Common myeloid progenitor, CD34-positive (primary cell): ENCODE measurements at regions not wholly inside any gene's neighbourhood (a gene's known extent, or its start where the extent isn't known, plus 50 kb on each side); places are given as distances from the start of the nearest gene placed in this dataset.
"Not testable (repeated sequence)": the region's sequence is repeated elsewhere in the genome, so short reads cannot be mapped to it uniquely, and the experiment has no call there.

ENCODE experiments used
- CTCF ChIA-PET: fragments of 350-600 bp; sonication (Branson Sonifier 250); formaldehyde crosslinking; loops from one replicate; lab custom pipeline; 2021; ENCODE audit warnings: antibody characterized with exemption; lab: Charles Lee
- POLR2A ChIA-PET: fragments of 350-600 bp; sonication (Branson Sonifier 250); formaldehyde crosslinking; loops from one replicate; lab custom pipeline; 2021; ENCODE audit warnings: antibody characterized with exemption; lab: Charles Lee
- DNase-seq, 3 donors: peaks; one replicate each; pipeline versions ENCODE4 v3.0.0 to v3.0.0-alpha.2; 2013
- H3K27ac ChIP-seq, 2 experiments: 1 replicate in 1 of 2; 2 replicates in 1 of 2; pipeline ENCODE4 v1.7.0; 2013; ENCODE audit warnings: inconsistent platforms in 2 of 2, low read length in 2 of 2, mild to moderate bottlenecking in 2 of 2, low read depth in 1 of 2, moderate library complexity in 1 of 2; ENCODE audit not compliant: severe bottlenecking in 2 of 2, insufficient read depth in 1 of 2, poor library complexity in 1 of 2
- H3K27me3 ChIP-seq, 5 experiments: replicated peaks in 2 of 5; 1 replicate in 3 of 5; 2 replicates in 2 of 5; pipeline versions ENCODE4 v1.6.1 to v1.7.0; 2013; ENCODE audit warnings: low read length in 4 of 5, mild to moderate bottlenecking in 2 of 5, moderate library complexity in 2 of 5, inconsistent platforms in 1 of 5; ENCODE audit not compliant: insufficient read depth in 5 of 5, control insufficient read depth in 4 of 5
- H3K36me3 ChIP-seq, 4 experiments: 1 replicate in 2 of 4; 2 replicates in 2 of 4; pipeline versions ENCODE4 v1.6.1 to v1.7.0; 2013; ENCODE audit warnings: low read length in 3 of 4, control low read depth in 1 of 4, mild to moderate bottlenecking in 1 of 4; ENCODE audit not compliant: control insufficient read depth in 4 of 4, insufficient read depth in 4 of 4
- H3K4me1 ChIP-seq, 4 experiments: 1 replicate in 3 of 4; 2 replicates in 1 of 4; pipeline versions ENCODE4 v1.6.1 to v1.7.1; 2013; ENCODE audit warnings: low read length in 3 of 4, mild to moderate bottlenecking in 3 of 4, control low read depth in 1 of 4, inconsistent platforms in 1 of 4, moderate library complexity in 1 of 4; ENCODE audit not compliant: control insufficient read depth in 4 of 4, insufficient read depth in 4 of 4; ENCODE audit errors: control extremely low read depth in 1 of 4
- H3K4me3 ChIP-seq, 7 experiments: 1 replicate in 4 of 7; 2 replicates in 3 of 7; pipeline versions ENCODE4 v1.5.1 to v1.7.0; 2013; ENCODE audit warnings: mild to moderate bottlenecking in 7 of 7, low read length in 6 of 7, moderate library complexity in 6 of 7, inconsistent platforms in 2 of 7, low read depth in 2 of 7, control low read depth in 1 of 7; ENCODE audit not compliant: insufficient read depth in 4 of 7, control insufficient read depth in 1 of 7; ENCODE audit errors: extremely low read depth in 1 of 7
- H3K9me3 ChIP-seq, 5 experiments: 1 replicate in 4 of 5; 2 replicates in 1 of 5; pipeline versions ENCODE4 v1.6.1 to v1.7.1; 2013; ENCODE audit warnings: low read length in 4 of 5, mild to moderate bottlenecking in 2 of 5, inconsistent platforms in 1 of 5, low read depth in 1 of 5, moderate library complexity in 1 of 5; ENCODE audit not compliant: control insufficient read depth in 4 of 5, insufficient read depth in 2 of 5; ENCODE audit errors: control extremely low read depth in 1 of 5
- WGBS: methylation state at CpG from one replicate; pipeline ENCODE4 v1.1.5; 2013; ENCODE audit not compliant: insufficient coverage; 5-methylcytosine and 5-hydroxymethylcytosine counted together

GRCh38 chr1:25009671-25010262, 79.7 kb upstream of the RUNX3 start:
- H3K4me1 ChIP-seq = peaks cover 0 to 65% (median 15%) of the 10 kb centered on the region in 4 experiments
- CTCF ChIA-PET = interaction anchor here (0.6 to 2.4 kb wide), 4 partner anchors 23 to 1274 kb away, joined by 3 to 10 read pairs (median 4); no protein-coding TSS in a partner anchor
- no peaks in the 10 kb centered on the region for H3K27me3 ChIP-seq
- H3K9me3 ChIP-seq = no peaks in the 10 kb centered on the region
- H3K36me3 ChIP-seq = no peaks in the 10 kb centered on the region
- DNase-seq = no peak
- no peak overlapping the region for H3K4me3 ChIP-seq
- WGBS = 100% methylated on average over 3 of the region's 3 CpGs
- POLR2A ChIA-PET = interaction anchor here (2.3 kb wide), 1 partner anchor 13 kb away, joined by 9 read pairs; no protein-coding TSS in a partner anchor
- H3K27ac ChIP-seq = no peak overlapping the region

- Histone ChIP-seq H3K27me3 (no peaks in the 10 kb centered on the region), H3K4me1 (peaks cover 0 to 65% (median 15%) of the 10 kb centered on the region in 4 experiments), H3K9me3 (no peaks in the 10 kb centered on the region), H3K27ac (no peak overlapping the region), H3K4me3 (no peak overlapping the region), H3K36me3 (no peaks in the 10 kb centered on the region)
- CTCF ChIA-PET = interaction anchor here (1.0 to 2.7 kb wide), 5 partner anchors 18 to 76 kb away, joined by 3 to 14 read pairs (median 3); no protein-coding TSS in a partner anchor
- no peak for DNase-seq
- 100% methylated on average over 2 of the region's 2 CpGs for WGBS
- POLR2A ChIA-PET = no interaction called here
Observed at GRCh38 chr1:25008192-25008485, 78.1 kb upstream of the RUNX3 start.

GRCh38 chr1:25007390-25008191, 77.5 kb upstream of the RUNX3 start:
- POLR2A ChIA-PET, H3K9me3 ChIP-seq, DNase-seq, H3K27ac ChIP-seq, H3K4me3 ChIP-seq, H3K27me3 ChIP-seq, H3K36me3 ChIP-seq: not testable (repeated sequence)
- 77% methylated on average over 14 of the region's 18 CpGs for WGBS
- CTCF ChIA-PET = interaction anchor here (1.0 to 4.1 kb wide), 7 partner anchors 10 to 75 kb away, joined by 3 to 16 read pairs (median 3); no protein-coding TSS in a partner anchor
- H3K4me1 ChIP-seq = peaks cover 0 to 60% (median 15%) of the 10 kb centered on the region in 4 experiments

GRCh38 chr1:25006770-25007169, 76.7 kb upstream of the RUNX3 start:
- no peaks in the 10 kb centered on the region for H3K9me3 ChIP-seq
- ChIA-PET POLR2A (no interaction called here), CTCF (interaction anchor here (0.7 to 4.1 kb wide), 6 partner anchors 9 to 59 kb away, joined by 3 to 16 read pairs (median 4); no protein-coding TSS in a partner anchor)
- no peak overlapping the region for H3K4me3 ChIP-seq
- peaks cover 0 to 52% (median 12%) of the 10 kb centered on the region in 4 experiments for H3K4me1 ChIP-seq
- no peak for DNase-seq
- no peaks in the 10 kb centered on the region for H3K36me3 ChIP-seq
- WGBS = 48% methylated on average over 6 of the region's 12 CpGs
- no peaks in the 10 kb centered on the region for H3K27me3 ChIP-seq
- H3K27ac ChIP-seq = no peak overlapping the region

GRCh38 chr1:25004355-25004754, 74.3 kb upstream of the RUNX3 start:
- no peak for DNase-seq
- Histone ChIP-seq H3K4me3 (no peak overlapping the region), H3K9me3 (no peaks in the 10 kb centered on the region), H3K27ac (no peak overlapping the region), H3K36me3 (no peaks in the 10 kb centered on the region), H3K4me1 (peaks cover 0 to 57% (median 19%) of the 10 kb centered on the region in 4 experiments), H3K27me3 (no peaks in the 10 kb centered on the region)
- ChIA-PET POLR2A (interaction anchor here (0.8 kb wide), 1 partner anchor 18 kb away, joined by 3 read pairs; no protein-coding TSS in a partner anchor), CTCF (interaction anchor here (1.3 to 4.1 kb wide), 4 partner anchors 9 to 33 kb away, joined by 3 to 16 read pairs (median 6); no protein-coding TSS in a partner anchor)
- 77% methylated on average over 2 of the region's 2 CpGs for WGBS

GRCh38 chr1:25003457-25004190, 73.5 kb upstream of the RUNX3 start:
- no peak overlapping the region for H3K4me3 ChIP-seq
- H3K4me1 ChIP-seq = peaks cover 0 to 57% (median 23%) of the 10 kb centered on the region in 4 experiments
- DNase-seq = no peak
- ChIA-PET POLR2A (interaction anchor here (0.8 kb wide), 1 partner anchor 19 kb away, joined by 3 read pairs; no protein-coding TSS in a partner anchor), CTCF (interaction anchor here (1.3 to 4.1 kb wide), 4 partner anchors 8 to 34 kb away, joined by 3 to 16 read pairs (median 6); no protein-coding TSS in a partner anchor)
- H3K27me3 ChIP-seq = no peaks in the 10 kb centered on the region
- WGBS = 97% methylated on average over 7 of the region's 7 CpGs
- H3K9me3 ChIP-seq = no peaks in the 10 kb centered on the region
- no peaks in the 10 kb centered on the region for H3K36me3 ChIP-seq
- no peak overlapping the region for H3K27ac ChIP-seq
